Dedifferentiated amniotic fluid mesenchymal stem cell (primary cell): ENCODE measurements at regions not wholly inside any gene's neighbourhood (a gene's known extent, or its start where the extent isn't known, plus 50 kb on each side); places are given as distances from the start of the nearest gene placed in this dataset.
"Not testable (repeated sequence)": the region's sequence is repeated elsewhere in the genome, so short reads cannot be mapped to it uniquely, and the experiment has no call there.

Experiments used
- DNase-seq: peaks from one replicate; pipeline ENCODE4 v3.0.0-alpha.2; 2016; ENCODE audit errors: extremely low spot score

DNA sequence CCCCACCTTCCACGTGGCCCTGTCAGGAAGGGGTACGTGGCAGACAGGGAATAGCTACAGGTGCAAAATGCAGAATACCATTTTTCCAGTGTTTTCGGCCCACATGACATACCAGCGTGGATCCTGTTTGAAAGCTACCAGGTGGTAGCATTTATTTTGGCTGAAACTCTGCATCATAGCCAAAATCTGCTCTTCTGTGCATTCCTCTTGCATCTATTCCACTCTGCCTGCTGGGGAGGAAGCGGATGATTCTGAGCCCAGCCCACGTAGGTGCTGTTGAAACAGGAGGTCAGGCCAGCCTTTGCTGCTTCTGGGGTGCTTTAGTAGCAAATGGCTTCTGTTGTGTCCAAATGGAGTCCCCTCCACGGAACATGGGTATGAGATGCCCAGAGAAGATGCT is 670.9 kb upstream of the EEF2KMT start:
- no peak for DNase-seq

DNA sequence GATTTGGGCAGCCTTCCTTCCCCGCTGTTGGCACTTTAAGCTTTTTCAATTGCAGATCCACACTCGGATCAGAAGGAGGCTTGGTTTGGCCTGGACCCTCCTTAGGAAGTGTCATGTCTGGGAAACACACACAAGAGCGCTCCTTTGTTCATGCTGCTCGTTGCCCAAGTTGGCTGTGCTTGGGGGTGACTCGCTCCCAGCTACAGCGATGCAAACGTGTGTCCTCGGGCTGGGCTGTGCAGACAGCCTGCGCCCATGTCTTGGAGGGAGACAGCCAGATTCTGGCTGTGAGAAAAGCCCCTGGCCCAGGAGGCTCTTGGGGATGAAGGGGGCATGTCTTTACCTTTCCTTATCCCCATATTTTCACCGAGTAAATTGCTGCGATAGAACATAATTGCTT is 665.6 kb upstream of the EEF2KMT start:
- DNase-seq = no peak

DNA sequence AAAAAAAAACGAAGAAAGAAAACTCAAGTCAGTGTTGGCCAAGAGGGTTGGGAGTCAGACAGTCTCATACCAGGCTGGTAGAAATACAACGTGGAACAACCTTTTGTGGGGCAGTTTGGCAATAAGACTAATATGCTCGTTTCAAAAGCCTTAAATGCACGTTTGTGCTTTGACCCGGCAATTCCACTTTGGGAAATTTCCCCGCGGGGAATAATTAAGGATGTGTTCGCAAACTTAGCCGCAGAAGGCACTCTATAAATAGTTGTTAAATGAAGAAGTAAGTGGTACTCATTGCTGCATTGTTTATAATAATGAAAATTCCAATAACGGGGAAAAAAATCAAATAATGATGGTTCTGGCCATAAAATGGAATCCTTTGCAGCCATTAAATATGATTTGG is 664.8 kb upstream of the EEF2KMT start:
- no peak for DNase-seq

DNA sequence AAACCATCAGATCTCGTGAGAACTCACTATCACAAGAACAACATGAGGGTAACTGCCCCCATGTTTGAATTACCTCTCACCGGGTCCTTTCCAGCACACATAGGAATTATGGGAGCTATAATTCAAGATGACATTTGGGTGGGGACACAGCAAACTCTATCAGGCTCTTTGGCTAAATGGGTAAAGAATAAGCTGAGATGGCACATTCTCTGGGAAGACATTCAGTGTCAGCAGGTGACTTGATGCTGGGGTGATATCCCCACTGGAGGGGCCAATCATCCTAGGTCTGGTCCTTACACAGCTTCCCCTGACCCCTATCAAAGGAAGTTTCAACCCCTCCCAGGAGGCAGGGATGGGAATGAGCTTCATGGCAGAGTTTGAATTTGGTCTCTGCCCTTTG is 664.0 kb upstream of the EEF2KMT start:
- DNase-seq = no peak

DNA sequence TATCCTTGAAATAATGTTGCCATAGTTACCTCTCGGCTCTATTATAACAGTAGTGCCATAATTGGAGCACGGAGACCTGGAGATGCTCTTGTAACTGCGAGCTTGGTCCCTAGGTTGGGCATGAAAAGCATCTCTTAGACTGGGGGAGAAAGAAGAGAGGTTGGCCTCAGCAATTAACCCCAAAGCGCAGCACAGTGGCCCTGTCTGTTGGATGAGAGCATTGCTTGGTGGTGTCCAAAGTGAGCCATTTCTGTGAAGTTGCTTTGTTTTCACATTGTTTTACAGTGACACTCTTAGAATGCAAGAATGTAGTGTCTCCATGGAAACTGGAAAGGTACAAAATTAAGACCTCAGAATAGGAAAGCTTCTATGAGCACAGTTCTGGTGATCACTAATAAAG is 660.7 kb upstream of the EEF2KMT start:
- no peak for DNase-seq

DNA sequence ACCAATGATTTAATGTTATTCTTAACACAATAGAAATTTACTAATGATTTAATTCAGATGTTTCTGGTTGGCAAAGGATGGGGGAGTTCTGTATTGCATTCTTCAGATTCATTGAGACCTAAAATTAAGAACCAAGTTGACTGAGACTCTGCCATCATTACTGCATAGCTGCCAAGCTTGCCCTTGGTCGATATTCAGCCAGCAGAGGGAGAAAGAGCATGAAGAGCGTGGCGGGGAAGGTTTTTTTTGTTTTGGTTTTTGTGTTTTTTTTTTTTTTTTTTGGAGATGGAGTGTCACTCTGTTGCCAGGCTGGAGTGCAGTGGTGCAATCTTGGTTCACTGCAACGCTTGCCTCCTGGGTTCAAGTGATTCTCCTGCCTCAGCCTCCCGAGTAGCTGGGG is 659.4 kb upstream of the EEF2KMT start:
- no peak for DNase-seq

DNA sequence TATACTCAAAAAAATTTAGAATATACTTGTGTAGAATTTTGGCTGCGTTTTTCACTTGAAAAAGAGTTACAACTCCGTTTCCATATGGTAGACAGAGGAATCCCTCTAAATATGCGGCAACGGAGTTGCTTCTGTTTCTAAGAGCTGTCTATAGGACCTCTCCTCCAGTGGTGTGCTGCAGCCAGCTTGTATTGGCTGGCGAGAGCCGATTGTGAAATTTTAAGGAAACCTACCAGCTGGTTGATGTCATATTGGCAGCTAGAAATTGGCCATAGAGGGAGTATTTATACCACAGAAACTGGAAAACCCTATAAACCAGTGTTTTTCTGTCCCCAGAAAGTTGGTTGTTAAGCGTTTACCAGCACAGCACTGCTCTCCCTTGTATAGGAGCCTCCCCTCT is 655.8 kb upstream of the EEF2KMT start:
- DNase-seq = no peak

DNA sequence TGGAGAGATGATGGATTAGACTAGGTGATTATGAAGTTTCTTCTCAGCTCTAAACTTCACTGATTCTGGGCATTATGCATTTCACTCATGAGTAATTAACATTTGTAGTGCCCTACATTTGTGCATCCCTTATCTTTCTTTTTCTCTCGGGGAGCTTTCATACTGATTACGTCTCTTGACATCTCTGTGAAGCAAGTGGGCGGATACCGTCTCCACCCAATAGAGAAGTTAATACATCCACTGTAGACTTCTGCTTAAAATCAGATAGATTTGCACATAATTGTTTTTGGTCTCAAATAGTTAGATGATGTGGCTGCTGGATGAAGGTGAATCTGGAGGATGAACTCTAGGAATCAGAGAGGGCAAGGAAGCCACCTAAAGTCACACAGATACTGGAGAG is 653.6 kb upstream of the EEF2KMT start:
- no peak for DNase-seq

GRCh38 chr16:5750439-5750838 is 652.8 kb upstream of the EEF2KMT start:
- DNase-seq = not testable (repeated sequence)

DNA sequence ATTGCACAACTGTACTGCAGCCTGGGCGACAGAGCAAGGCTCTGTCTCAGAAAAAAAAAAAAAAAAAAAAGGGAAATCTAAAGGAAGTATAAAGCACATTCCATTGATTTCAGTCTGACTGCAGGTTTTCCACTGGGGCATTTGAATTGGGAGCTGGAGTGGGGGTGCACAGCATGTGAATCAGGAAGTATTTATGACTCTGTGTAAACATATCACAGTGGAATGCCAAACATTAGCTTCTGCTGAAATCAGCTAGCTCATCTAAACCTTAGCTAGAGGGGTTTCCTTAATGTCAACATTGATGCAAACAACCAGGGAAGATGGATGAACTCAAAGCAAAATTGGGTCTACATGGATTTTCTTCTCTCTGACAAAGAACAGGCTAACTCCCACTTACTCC is 641.0 kb upstream of the EEF2KMT start:
- no peak for DNase-seq

- DNase-seq = no peak
Measured at GRCh38 chr16:5736209-5736930, 638.8 kb upstream of the EEF2KMT start.

DNA sequence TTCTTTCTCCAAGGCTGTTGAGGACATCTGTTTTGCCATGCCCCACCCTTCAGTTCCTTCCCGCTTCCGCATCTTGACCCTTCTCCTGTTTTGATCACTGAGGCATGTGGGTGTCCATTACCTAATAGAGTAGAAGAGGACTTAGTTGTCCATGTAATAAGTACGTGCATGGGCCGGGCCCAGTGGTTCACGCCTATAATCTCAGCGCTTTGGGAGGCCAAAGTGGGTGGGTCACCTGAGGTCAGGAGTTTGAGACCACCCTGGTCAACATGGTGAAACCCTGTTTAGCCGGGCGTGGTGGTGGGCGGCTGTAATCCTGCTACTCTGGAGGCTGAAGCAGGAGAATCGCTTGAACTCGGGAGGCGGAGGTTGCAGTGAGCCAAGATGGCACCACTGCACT is 637.8 kb upstream of the EEF2KMT start:
- no peak for DNase-seq

GRCh38 chr16:5730783-5731182 is 633.2 kb upstream of the EEF2KMT start:
- DNase-seq = no peak

DNA sequence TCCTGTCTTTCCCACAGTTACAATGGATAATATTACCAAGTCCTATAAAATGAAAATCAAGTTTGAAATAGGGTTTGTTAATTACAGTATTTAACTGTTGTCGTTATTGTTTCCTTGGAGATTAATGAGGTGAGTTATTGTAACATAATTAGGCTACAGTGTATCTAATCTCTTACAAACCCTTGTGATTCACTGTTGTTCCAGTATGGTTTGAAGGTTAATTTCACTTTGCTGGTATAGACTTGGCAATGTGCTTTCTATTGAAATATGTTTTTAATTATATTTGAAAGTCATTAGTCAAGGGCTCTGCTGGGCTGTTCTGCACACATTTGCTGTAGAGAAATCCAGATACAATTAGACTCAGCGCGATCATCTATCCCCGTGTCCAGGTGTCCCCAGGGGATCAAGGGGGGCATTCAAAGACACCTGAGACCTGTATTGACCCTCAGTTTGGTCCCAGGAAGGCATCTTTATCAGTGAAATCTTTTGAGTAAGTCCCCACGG is 624.6 kb upstream of the EEF2KMT start:
- DNase-seq = no peak

DNA sequence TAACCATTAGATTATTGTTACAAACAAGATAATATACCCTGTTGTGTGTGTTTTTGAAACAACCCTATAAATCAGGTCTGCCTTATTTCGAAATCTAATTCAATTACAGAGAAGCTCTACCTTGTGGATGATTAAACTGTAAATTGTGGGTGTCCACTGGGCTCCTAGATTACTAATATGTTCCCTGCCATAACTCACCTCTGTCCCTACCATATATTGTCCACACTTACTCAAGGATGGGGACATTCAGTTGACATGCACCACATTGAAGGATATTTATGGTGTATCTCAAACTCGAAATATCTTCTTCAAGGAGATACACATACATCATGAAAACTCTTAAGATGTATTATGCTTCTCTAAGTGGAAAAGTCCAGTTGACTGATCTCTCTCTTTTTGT is 617.6 kb upstream of the EEF2KMT start:
- no peak for DNase-seq

GRCh38 chr16:5709889-5710288 is 612.3 kb upstream of the EEF2KMT start:
- no peak for DNase-seq

GRCh38 chr16:5706211-5706610 is 608.6 kb upstream of the EEF2KMT start:
- DNase-seq = no peak

GRCh38 chr16:5704271-5704670 is 606.7 kb upstream of the EEF2KMT start:
- DNase-seq = no peak

DNA sequence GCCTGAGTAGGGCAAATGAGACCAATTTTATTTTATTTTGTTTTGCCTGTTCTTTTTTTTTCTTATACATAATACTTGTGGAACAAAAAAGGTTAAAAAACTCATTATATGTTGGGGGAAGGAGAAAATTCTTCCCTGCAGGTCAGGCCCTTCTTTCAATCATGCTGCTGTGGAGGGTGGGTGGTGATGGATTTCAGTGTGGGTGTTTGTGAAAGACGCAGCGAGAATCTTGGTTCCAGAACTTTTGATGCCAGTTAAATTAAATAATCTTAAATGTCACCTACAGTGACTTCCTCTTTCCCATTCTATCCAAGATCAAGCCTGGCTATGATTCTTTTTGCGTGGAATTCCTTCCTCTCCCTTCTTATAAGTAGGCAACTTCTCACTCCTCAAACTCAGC is 595.8 kb upstream of the EEF2KMT start:
- no peak for DNase-seq

GRCh38 chr16:5681966-5682365 is 584.4 kb upstream of the EEF2KMT start:
- no peak for DNase-seq

DNA sequence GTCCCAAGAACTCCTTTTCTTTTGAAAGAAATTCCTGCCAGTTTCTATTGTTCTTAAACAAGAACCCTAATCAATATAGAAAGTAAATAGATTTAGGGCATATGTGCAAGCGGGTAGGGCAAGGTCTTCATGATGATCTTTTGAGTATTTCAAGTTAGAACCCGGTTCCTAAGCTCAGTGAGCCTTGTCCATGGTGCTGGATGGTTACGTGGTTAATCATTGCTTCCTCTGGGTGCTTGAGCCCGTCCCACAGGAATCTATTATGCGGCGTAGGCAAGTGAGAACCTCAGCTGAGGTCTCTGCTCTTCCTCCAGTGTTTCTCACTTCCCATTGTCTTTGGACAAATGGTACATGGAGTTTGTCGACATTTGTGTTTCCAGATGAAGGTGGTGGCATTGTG is 580.8 kb upstream of the EEF2KMT start:
- no peak for DNase-seq

GRCh38 chr16:5671421-5671820 is 573.8 kb upstream of the EEF2KMT start:
- DNase-seq = no peak

GRCh38 chr16:5670198-5670597 is 572.6 kb upstream of the EEF2KMT start:
- DNase-seq = no peak

DNA sequence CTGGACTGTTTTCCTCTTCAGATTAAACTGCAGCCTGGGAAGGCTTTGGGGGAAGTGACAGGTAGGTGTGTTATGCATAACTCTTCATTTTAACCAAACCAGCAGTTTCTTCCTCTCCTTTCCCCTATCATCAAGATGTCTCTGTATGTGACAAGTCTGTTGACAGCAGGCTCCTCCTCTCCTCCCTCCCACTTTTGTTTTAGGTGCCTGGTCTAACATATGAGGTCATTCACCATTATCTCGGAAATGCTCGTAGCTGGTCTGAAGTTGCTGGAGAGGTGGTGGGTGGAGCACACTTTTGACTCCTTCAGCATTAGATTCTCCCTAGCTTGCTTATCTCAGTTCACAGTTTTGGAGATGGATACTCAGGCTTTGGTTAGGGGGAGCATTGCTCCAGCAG is 571.0 kb upstream of the EEF2KMT start:
- DNase-seq = no peak
